A549 (cell line): ENCODE measurements at regions not wholly inside any gene's neighbourhood (a gene's known extent, or its start where the extent isn't known, plus 50 kb on each side); places are given as distances from the start of the nearest gene placed in this dataset.
"Not testable (repeated sequence)": the region's sequence is repeated elsewhere in the genome, so short reads cannot be mapped to it uniquely, and the experiment has no call there.

ENCODE experiments used
- ATAC-seq, 2 experiments: fragments of 200-7000 bp in 1 of 2; fragments of >200 bp in 1 of 2; cut with Nextera tagmentation in 1 of 2; cut with Tn5 transposase in 1 of 2; 3 replicates each; pipeline versions ENCODE4 v1.8.0 to v1.9.1; 2018 to 2020; ENCODE audit warnings: mild to moderate bottlenecking in 1 of 2, moderate library complexity in 1 of 2
- CTCF ChIA-PET: fragments of 300-600 bp; sonication (Branson Sonifier 250); formaldehyde crosslinking; extraction: SDS; loops from one replicate; lab custom pipeline; 2021; ENCODE audit warnings: antibody characterized with exemption, inconsistent platforms; lab: Yijun Ruan, JAX
- POLR2A ChIA-PET: fragments of 350-600 bp; formaldehyde crosslinking; extraction: SDS; loops from one replicate; lab custom pipeline; 2021; ENCODE audit warnings: antibody characterized with exemption, inconsistent platforms; lab: Yijun Ruan, JAX
- DNase-seq, 2 experiments: peaks; one replicate each; pipeline versions ENCODE4 v3.0.0 to v3.0.0-alpha.2; 2011 to 2016; ENCODE audit warnings: low read depth in 1 of 2, low spot score in 1 of 2
- FAIRE-seq: peaks from 2 replicates; lab custom pipeline; 2011; peaks lifted over from hg19 to GRCh38; lab: Jason Lieb, UNC
- H3K27ac ChIP-seq, 2 experiments: fragments of >200 bp; sonication (Bioruptor Twin); formaldehyde crosslinking; 3 replicates each; pipeline ENCODE4 v1.5.1; 2016 to 2017
- H3K4me1 ChIP-seq: fragments of >200 bp; sonication (Bioruptor Twin); formaldehyde crosslinking; 3 replicates; pipeline ENCODE4 v1.6.1; 2016
- H3K4me2 ChIP-seq: fragments of >200 bp; sonication (Bioruptor Twin); formaldehyde crosslinking; 3 replicates; pipeline ENCODE4 v1.6.1; 2016
- H3K4me3 ChIP-seq: fragments of >200 bp; sonication (Bioruptor Twin); formaldehyde crosslinking; 3 replicates; pipeline ENCODE4 v1.5.1; 2016
- H3K9me3 ChIP-seq: fragments of >200 bp; sonication (Bioruptor Twin); formaldehyde crosslinking; 3 replicates; pipeline ENCODE4 v1.6.1; 2016
- CBX8 ChIP-seq: fragments of 200-600 bp; sonication (generic); IDR thresholded peaks from 2 replicates; pipeline ENCODE4 v1.6.1; 2016
- CHD2 ChIP-seq: fragments of 150-350 bp; IDR thresholded peaks from 2 replicates; pipeline ENCODE4 v1.6.1; 2014; ENCODE audit warnings: low read length; ENCODE audit not compliant: partially characterized antibody
- EHF ChIP-seq: fragments of 250-450 bp; sonication (Bioruptor Pico); IDR thresholded peaks from 2 replicates; pipeline ENCODE4 v1.5.0; 2020; ENCODE audit warnings: mild to moderate bottlenecking
- ESRRA ChIP-seq: fragments of 150-350 bp; IDR thresholded peaks from 2 replicates; pipeline ENCODE4 v1.6.1; 2014; ENCODE audit warnings: mild to moderate bottlenecking, low read length, borderline replicate concordance
- HOXB13 ChIP-seq: fragments of 250-450 bp; sonication (Bioruptor Pico); IDR thresholded peaks from 2 replicates; pipeline ENCODE4 v1.5.0; 2020; ENCODE audit warnings: low read depth, mild to moderate bottlenecking, moderate library complexity
- KDM1A ChIP-seq: fragments of 200-600 bp; sonication (generic); IDR thresholded peaks from 2 replicates; pipeline ENCODE4 v1.6.1; 2016; ENCODE audit warnings: low read depth, mild to moderate bottlenecking
- KDM5A ChIP-seq: fragments of 200-600 bp; sonication (generic); IDR thresholded peaks from 2 replicates; pipeline ENCODE4 v1.6.1; 2016; ENCODE audit warnings: antibody characterized with exemption, mild to moderate bottlenecking
- MAFK ChIP-seq: fragments of 450-650 bp; IDR thresholded peaks from 2 replicates; pipeline ENCODE4 v1.6.1; 2014; ENCODE audit not compliant: partially characterized antibody
- NPAS2 ChIP-seq: fragments of 250-450 bp; sonication (Bioruptor Pico); IDR thresholded peaks from 2 replicates; pipeline ENCODE4 v1.8.0; 2022; ENCODE audit warnings: mild to moderate bottlenecking, moderate library complexity, borderline replicate concordance
- RAD21 ChIP-seq, 2 experiments: fragments of >200 bp in 1 of 2; sonication (Bioruptor Twin) in 1 of 2; formaldehyde crosslinking in 1 of 2; IDR thresholded peaks in 1 of 2; conservative IDR thresholded peaks in 1 of 2; 2 replicates in 1 of 2; 3 replicates in 1 of 2; pipeline ENCODE4 v1.6.1; 2012 to 2018; ENCODE audit warnings: inconsistent platforms in 1 of 2
- SREBF2 ChIP-seq: fragments of 450-650 bp; IDR thresholded peaks from 2 replicates; pipeline ENCODE4 v1.6.1; 2014; ENCODE audit warnings: mild to moderate bottlenecking, moderate library complexity
- ZSCAN20 ChIP-seq: fragments of 250-450 bp; sonication (Bioruptor Pico); IDR thresholded peaks from 2 replicates; pipeline ENCODE4 v1.8.0; 2022; ENCODE audit warnings: mild to moderate bottlenecking, moderate library complexity
- WGBS: methylation state at CpG from one replicate; pipeline ENCODE4 v1.1.6; 2017; ENCODE audit errors: missing lambda C conversion rate; 5-methylcytosine and 5-hydroxymethylcytosine counted together
- TF ChIP-seq, protein P1 (sequence below): fragments of >200 bp; sonication (Bioruptor Twin); formaldehyde crosslinking; IDR thresholded peaks from 2 replicates; pipeline ENCODE4 v1.6.1; 2016
- TF ChIP-seq, protein P2 (sequence below): fragments of 250-450 bp; sonication (Bioruptor Pico); IDR thresholded peaks from 2 replicates; pipeline ENCODE4 v1.5.0; 2021; ENCODE audit warnings: mild to moderate bottlenecking, moderate library complexity, borderline replicate concordance

DNA sequence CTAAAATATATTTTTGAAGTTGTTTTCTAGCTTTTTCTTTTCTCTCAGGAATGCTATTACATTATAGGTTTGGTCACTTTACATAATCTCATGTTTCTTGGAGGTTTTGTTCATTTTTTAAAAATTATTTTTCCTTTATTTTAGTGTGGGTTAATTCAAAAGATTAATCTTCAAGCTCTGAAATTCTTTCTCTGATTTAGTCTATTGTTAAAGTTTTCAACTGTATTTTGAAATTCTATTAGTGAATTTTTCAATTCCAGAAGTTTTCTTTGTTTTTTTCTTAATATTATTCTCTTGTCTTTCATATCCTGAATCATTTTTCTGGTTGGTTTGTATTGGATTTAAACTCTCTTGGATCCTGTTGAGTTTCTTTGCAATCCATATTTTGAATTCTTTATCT is 80.4 kb downstream of the MSTN start:
- ATAC-seq (no peak), DNase-seq (no peak)
- ChIA-PET POLR2A (no interaction called here), CTCF (interaction anchor here (0.7 kb wide), 1 partner anchor 12 kb away, joined by 3 read pairs; no protein-coding TSS in a partner anchor)
- Histone ChIP-seq H3K4me1 (no peaks in the 10 kb centered on the region), H3K9me3 (peaks cover 29% of the 10 kb centered on the region), H3K4me2 (no peak overlapping the region), H3K4me3 (no peak overlapping the region)
- TF ChIP-seq CHD2 = no peak
- TF ChIP-seq, protein P1, sequence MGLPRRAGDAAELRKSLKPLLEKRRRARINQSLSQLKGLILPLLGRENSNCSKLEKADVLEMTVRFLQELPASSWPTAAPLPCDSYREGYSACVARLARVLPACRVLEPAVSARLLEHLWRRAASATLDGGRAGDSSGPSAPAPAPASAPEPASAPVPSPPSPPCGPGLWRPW = no peak
- TF ChIP-seq, all 56 proteins: peak for 0
- no peak overlapping the region for H3K27ac ChIP-seq
- no peak for FAIRE-seq

DNA sequence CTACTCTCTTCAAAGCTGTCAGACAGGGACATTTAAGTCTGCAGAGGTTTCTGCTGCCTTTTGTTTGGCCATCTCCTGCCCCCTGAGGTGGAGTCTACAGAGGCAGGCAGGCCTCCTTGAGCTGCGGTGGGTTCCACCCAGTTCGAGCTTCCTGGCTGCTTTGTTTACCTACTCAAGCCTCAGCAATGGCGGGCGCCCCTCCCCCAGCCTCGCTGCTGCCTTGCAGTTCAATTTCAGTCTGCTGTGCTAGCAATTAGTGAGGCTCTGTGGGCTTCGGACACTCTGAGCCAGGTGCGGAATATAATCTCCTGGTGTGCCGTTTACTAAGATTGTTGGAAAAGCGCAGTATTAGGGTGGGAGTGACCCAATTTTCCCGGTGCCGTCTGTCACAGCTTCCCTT is 86.0 kb downstream of the MSTN start:
- H3K4me2 ChIP-seq, DNase-seq, H3K27ac ChIP-seq, FAIRE-seq, ATAC-seq, H3K9me3 ChIP-seq, H3K4me3 ChIP-seq, CTCF ChIA-PET, POLR2A ChIA-PET, H3K4me1 ChIP-seq: not testable (repeated sequence)
- 67% methylated on average over 11 of the region's 11 CpGs for WGBS

DNA sequence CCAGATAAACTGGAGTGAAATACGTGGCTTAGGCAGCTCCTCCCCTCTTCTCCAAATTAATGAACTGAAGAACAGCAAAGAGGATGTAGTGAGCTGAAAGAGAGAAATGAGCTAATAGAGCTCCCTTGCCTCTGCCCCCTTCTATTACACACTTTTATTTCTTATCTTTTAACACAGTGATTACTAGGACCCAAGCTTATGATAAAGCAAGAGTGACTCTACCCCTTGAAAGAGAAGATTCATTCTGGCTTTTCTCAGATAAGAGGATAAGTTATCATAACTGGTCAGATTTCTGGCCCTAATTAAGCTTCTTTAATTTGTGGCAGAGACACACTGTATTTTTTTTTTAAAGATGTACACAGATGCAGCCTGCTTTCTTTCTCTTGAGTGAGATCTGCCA is 102.2 kb downstream of the MSTN start:
- CTCF ChIA-PET = interaction anchor here (0.6 to 0.9 kb wide), 2 partner anchors 34 to 112 kb away, joined by 3 read pairs; no protein-coding TSS in a partner anchor

DNA sequence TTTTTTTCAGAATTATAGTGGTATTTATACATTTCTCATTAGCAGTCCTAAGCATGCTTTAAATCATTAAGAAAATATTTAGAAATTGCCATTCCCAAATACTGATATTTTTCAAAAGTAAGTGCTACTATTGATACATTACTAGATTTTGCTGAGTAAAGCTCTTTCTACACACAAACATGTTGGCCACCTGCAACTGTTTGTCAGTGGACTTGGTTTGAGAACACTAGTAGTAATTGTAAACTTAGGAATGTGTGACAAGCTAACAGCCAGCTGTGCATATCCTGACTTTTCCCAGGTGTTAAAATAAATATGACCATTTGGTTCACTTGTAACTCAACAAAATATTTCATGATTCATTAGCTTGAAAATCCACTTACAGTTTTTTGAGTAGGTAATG is 103.1 kb downstream of the MSTN start:
- no peak for FAIRE-seq
- DNase-seq = no peak
- CTCF ChIA-PET = no interaction called here

More for the DNA sequence above, 102.2 kb downstream of the MSTN start:
- 69% methylated on average over 1 of the region's 1 CpG for WGBS
- POLR2A ChIA-PET = no interaction called here
- ATAC-seq (no peak), FAIRE-seq (no peak), DNase-seq (no peak)
- Histone ChIP-seq H3K4me3 (no peak overlapping the region), H3K4me2 (no peak overlapping the region), H3K27ac (no peak overlapping the region), H3K4me1 (no peaks in the 10 kb centered on the region), H3K9me3 (no peaks in the 10 kb centered on the region)
- TF ChIP-seq ZSCAN20 = no peak

DNA sequence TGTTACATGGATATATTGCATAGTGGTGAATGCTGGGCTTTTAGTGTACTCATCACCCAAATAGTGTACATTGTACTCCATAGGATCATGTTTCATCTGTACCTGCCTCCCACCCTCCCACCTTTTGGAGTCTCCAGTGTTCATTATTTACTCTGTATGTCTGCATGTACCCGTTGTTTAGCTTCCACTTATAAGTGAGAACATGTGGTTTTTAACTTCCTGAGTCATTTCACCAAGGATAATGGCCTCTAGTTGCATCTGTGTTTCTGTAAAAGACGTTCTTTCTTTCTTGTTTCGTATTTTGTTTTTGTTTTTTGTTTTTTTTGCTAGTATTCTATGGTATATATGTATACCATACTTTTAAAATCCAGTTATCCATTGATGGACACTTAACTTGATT is 107.5 kb downstream of the MSTN start:
- Histone ChIP-seq H3K4me2 (no peak overlapping the region), H3K4me1 (peaks cover 12% of the 10 kb centered on the region), H3K4me3 (no peak overlapping the region)
- POLR2A ChIA-PET = no interaction called here
- 60% methylated on average over 3 of the region's 3 CpGs for WGBS
- no peak for DNase-seq
- no peak for FAIRE-seq
- no peak for TF ChIP-seq KDM5A
- TF ChIP-seq RAD21 (conservative IDR thresholded peaks at IDR 0.05 in 1 of 2, IDR thresholded peaks at IDR 0.05 in 1 of 2) = no peak
- no peak for TF ChIP-seq ESRRA
- TF ChIP-seq NPAS2 (CRISPR knock-in tag) = no peak
- TF ChIP-seq EHF (CRISPR knock-in tag) = no peak
- TF ChIP-seq SREBF2 = no peak
- no peak for TF ChIP-seq CBX8
- TF ChIP-seq KDM1A = no peak
- no peak for TF ChIP-seq HOXB13
- TF ChIP-seq, all 56 proteins: peak for 0
- Histone ChIP-seq H3K27ac (no peak overlapping the region; a peak in 1 of 6 replicates), H3K9me3 (no peaks in the 10 kb centered on the region)
- CTCF ChIA-PET = no interaction called here
- no peak for ATAC-seq

More for the DNA sequence above, 103.1 kb downstream of the MSTN start:
- H3K4me1 ChIP-seq = no peaks in the 10 kb centered on the region
- H3K27ac ChIP-seq = no peak overlapping the region
- POLR2A ChIA-PET = no interaction called here
- H3K4me2 ChIP-seq = no peak overlapping the region
- no peaks in the 10 kb centered on the region for H3K9me3 ChIP-seq
- ATAC-seq = no peak
- no peak overlapping the region for H3K4me3 ChIP-seq
- peak; percentile 69 for TF ChIP-seq MAFK
- TF ChIP-seq, protein P2, sequence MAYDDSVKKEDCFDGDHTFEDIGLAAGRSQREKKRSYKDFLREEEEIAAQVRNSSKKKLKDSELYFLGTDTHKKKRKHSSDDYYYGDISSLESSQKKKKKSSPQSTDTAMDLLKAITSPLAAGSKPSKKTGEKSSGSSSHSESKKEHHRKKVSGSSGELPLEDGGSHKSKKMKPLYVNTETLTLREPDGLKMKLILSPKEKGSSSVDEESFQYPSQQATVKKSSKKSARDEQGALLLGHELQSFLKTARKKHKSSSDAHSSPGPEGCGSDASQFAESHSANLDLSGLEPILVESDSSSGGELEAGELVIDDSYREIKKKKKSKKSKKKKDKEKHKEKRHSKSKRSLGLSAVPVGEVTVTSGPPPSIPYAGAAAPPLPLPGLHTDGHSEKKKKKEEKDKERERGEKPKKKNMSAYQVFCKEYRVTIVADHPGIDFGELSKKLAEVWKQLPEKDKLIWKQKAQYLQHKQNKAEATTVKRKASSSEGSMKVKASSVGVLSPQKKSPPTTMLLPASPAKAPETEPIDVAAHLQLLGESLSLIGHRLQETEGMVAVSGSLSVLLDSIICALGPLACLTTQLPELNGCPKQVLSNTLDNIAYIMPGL (CRISPR knock-in tag) = no peak
- TF ChIP-seq, all 56 proteins: peak for 1
